ENCODE measurements at regions not wholly inside any gene's neighbourhood (a gene's known extent, or its start where the extent isn't known, plus 50 kb on each side); places are given as distances from the start of the nearest gene placed in this dataset.

GRCh38 chr12:25842254-25842653 lies 116.2 kb upstream of the RASSF8 start:
- no peak for DNase-seq (ENCODE audit: low read depth)
- H3K4me3 ChIP-seq (ENCODE audit: low read depth, low read length) = no peak overlapping the region

GRCh38 chr12:25843976-25844375 lies 114.5 kb upstream of the RASSF8 start:
- no peak for DNase-seq (ENCODE audit: low read depth)
- no peak overlapping the region for H3K4me3 ChIP-seq (ENCODE audit: low read depth, low read length)

DNA sequence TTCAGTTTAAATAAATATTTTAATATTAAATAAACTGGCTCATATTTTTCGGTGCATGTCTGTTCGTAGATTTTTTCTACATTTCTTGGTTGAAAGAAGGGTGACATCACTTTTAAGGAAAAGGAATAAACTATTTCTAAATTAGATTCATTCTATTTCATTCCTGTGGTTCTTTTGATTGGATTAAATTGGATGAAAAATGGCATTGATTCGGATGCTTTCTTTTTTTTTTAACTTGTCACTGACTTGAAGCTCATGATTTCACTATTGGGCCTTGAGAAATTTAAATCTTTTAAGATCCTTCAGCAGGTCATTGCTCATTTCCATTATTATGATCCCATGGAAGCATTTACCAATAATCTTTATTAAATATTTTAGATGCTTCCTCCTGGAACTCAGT lies 113.1 kb upstream of the RASSF8 start:
- DNase-seq (ENCODE audit: low read depth) = no peak
- no peak overlapping the region for H3K4me3 ChIP-seq (ENCODE audit: low read depth, low read length)

- no peak overlapping the region for H3K4me3 ChIP-seq (ENCODE audit: low read depth, low read length)
- DNase-seq (ENCODE audit: low read depth) = peak; percentile 29
Observed at GRCh38 chr12:25852792-25853191, 105.7 kb upstream of the RASSF8 start.

GRCh38 chr12:25853316-25854095 lies 105.0 kb upstream of the RASSF8 start:
- no peak for DNase-seq (ENCODE audit: low read depth)
- H3K4me3 ChIP-seq (ENCODE audit: low read depth, low read length) = no peak overlapping the region

DNA sequence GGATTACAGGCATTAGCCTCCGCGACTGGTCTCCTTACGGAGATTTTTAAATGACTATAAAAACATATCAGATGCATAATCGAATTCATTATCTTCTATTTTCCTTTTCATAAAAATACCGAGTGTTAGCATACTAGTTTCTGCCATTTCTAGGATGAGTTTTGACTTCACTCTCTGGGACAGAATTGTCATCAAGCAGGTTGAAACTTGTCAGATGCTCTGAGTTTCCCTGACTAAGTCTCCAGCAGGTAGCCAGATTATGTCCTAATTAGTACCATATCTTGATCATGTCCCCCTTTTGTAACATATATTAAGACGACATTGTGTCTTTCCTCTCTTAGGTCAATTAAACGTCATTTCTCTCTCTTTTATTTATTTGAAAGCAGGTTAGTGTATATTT lies 103.5 kb upstream of the RASSF8 start:
- H3K4me3 ChIP-seq (ENCODE audit: low read depth, low read length) = no peak overlapping the region
- DNase-seq (ENCODE audit: low read depth) = no peak

DNA sequence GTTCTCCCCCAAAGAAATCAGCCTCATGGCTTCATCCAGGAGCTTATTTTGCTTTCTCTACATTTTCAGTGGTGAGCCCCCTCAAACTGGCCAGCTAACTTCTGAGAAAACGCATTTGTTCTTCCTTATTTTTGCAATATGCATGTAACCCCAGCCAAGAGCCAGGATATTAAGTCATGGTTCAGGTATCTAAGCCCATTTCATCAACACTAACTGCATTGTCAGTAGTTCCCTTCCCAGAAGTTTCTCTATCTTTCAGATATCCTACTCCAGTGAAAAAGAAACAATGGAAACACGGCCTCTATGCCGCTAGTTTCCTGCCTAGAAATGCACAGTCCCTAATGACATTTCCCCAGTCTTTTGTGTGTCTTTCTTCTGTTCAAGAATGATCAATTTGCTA lies 102.8 kb upstream of the RASSF8 start:
- peak; percentile 51 for DNase-seq (ENCODE audit: low read depth)
- no peak overlapping the region for H3K4me3 ChIP-seq (ENCODE audit: low read depth, low read length)

GRCh38 chr12:25859976-25860375 lies 98.5 kb upstream of the RASSF8 start:
- no peak for DNase-seq (ENCODE audit: low read depth)
- H3K4me3 ChIP-seq (ENCODE audit: low read depth, low read length) = no peak overlapping the region

- no peak for DNase-seq (ENCODE audit: low read depth)
- H3K4me3 ChIP-seq (ENCODE audit: low read depth, low read length) = no peak overlapping the region
Observed at GRCh38 chr12:25861226-25861625, 97.3 kb upstream of the RASSF8 start.

GRCh38 chr12:25864306-25865276 lies 93.9 kb upstream of the RASSF8 start:
- no peak for DNase-seq (ENCODE audit: low read depth)
- H3K4me3 ChIP-seq (ENCODE audit: low read depth, low read length) = no peak overlapping the region

GRCh38 chr12:25866586-25867378 lies 91.7 kb upstream of the RASSF8 start:
- no peak overlapping the region for H3K4me3 ChIP-seq (ENCODE audit: low read depth, low read length)
- DNase-seq (ENCODE audit: low read depth) = no peak

GRCh38 chr12:25868193-25868592 lies 90.3 kb upstream of the RASSF8 start:
- H3K4me3 ChIP-seq (ENCODE audit: low read depth, low read length) = no peak overlapping the region
- no peak for DNase-seq (ENCODE audit: low read depth)

- no peak for DNase-seq (ENCODE audit: low read depth)
Observed at GRCh38 chr12:25872137-25872536, 86.3 kb upstream of the RASSF8 start.

GRCh38 chr12:25875661-25876060 lies 82.8 kb upstream of the RASSF8 start:
- no peak overlapping the region for H3K4me3 ChIP-seq (ENCODE audit: low read depth, low read length)
- DNase-seq (ENCODE audit: low read depth) = no peak

More at GRCh38 chr12:25872137-25872536, 86.3 kb upstream of the RASSF8 start:
- H3K4me3 ChIP-seq (ENCODE audit: low read depth, low read length) = no peak overlapping the region

GRCh38 chr12:25876383-25877045 lies 82.0 kb upstream of the RASSF8 start:
- H3K4me3 ChIP-seq (ENCODE audit: low read depth, low read length) = no peak overlapping the region
- no peak for DNase-seq (ENCODE audit: low read depth)

GRCh38 chr12:25877446-25877845 lies 81.0 kb upstream of the RASSF8 start:
- no peak overlapping the region for H3K4me3 ChIP-seq (ENCODE audit: low read depth, low read length)
- DNase-seq (ENCODE audit: low read depth) = no peak

DNA sequence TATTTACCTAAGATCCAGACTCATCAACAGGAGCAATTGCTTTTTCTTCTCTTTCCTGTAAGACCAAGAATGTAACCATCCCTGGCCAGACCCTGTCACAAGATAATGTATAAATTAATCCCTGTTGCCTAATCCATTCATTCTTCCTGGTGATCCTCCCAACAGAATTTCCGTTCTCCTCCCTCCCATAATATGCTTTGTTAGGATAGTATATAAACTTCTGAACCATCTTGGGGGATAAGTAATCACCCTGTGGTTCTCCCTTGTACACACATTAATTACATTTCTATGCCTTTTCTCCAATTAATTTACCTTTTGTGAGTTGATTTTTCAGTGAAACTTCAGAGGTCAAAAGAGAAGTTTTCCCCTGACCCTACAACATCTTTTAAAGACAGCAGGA lies 76.2 kb upstream of the RASSF8 start:
- H3K4me3 ChIP-seq (ENCODE audit: low read depth, low read length) = no peak overlapping the region
- DNase-seq (ENCODE audit: low read depth) = no peak

DNA sequence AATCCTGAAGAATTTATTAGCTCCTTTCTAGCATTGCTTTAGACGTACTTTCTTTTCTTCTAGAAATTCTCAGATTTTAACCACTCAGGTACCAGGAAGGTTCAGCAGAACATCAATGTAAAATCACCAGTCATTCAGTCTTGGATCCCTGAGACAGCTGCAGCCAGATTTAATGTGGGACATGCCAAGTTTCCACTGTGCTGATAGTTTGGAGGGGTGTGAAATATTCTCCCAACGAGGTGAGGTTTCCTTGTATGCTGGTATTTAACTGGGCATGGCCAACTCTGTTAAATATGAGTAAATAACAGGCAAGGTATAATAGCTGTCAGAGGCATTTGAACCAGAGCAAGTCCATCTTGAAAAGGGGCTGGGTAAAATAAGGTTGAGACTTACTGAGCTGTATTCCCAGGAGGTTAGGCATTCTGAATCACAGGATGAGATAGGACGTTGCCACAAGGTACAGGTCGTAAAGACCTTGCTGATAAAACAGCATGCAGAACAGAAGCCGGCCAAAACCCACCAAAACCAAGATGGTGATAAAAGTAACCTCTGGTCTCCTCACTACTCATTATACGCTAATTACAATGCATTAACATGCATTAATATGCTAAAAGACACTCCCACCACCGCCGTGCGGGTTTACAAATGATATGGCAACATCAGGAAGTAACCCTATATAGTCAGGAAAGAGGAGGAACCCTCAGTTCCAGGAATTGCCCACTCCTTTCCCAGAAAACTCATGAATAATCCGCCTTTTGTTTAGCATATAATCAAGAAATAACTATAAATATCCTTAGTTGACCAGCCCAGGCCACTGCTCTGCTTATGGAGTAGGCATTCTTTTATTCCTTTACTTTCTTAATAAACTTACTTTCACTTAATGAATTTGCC lies 75.2 kb upstream of the RASSF8 start:
- no peak for DNase-seq (ENCODE audit: low read depth)
- H3K4me3 ChIP-seq (ENCODE audit: low read depth, low read length) = no peak overlapping the region
